K562 (cell line): ENCODE measurements at regions not wholly inside any gene's neighbourhood (a gene's known extent, or its start where the extent isn't known, plus 50 kb on each side); places are given as distances from the start of the nearest gene placed in this dataset.

ENCODE experiments used
- AFF4 ChIP-seq: sonication (generic); formaldehyde crosslinking; IDR thresholded peaks from 2 replicates; pipeline ENCODE4 v1.8.0; 2023; ENCODE audit warnings: mild to moderate bottlenecking, missing genetic modification reagents
- ARID1B ChIP-seq: fragments of 450-650 bp; IDR thresholded peaks from 2 replicates; pipeline ENCODE4 v1.6.1; 2016; ENCODE audit warnings: antibody characterized with exemption, mild to moderate bottlenecking, inconsistent platforms
- BRD4 ChIP-seq: fragments of 200-600 bp; sonication (generic); IDR thresholded peaks from 2 replicates; pipeline ENCODE4 v1.6.1; 2017; ENCODE audit warnings: inconsistent platforms
- CTBP1 ChIP-seq: fragments of 450-650 bp; IDR thresholded peaks from 2 replicates; pipeline ENCODE4 v1.6.1; 2016; ENCODE audit warnings: borderline replicate concordance
- EHMT2 ChIP-seq: fragments of 450-650 bp; IDR thresholded peaks from 2 replicates; pipeline ENCODE4 v1.6.1; 2018; ENCODE audit warnings: antibody characterized with exemption
- ETS2 ChIP-seq: IDR thresholded peaks from 2 replicates; pipeline ENCODE4 v1.6.1; 2016; ENCODE audit warnings: borderline replicate concordance, missing genetic modification characterization, mild to moderate bottlenecking, moderate library complexity, missing compliant biosample characterization; ENCODE audit not compliant: poor library complexity, severe bottlenecking
- FOS ChIP-seq: IDR thresholded peaks from 3 replicates; pipeline ENCODE4 v1.6.1; 2011; ENCODE audit not compliant: insufficient read length; ENCODE audit errors: extremely low read depth
- GTF2E2 ChIP-seq: fragments of 200-800 bp; sonication (Bioruptor generic); IDR thresholded peaks from 2 replicates; pipeline ENCODE4 v1.6.1; 2016; ENCODE audit warnings: missing genetic modification characterization, missing compliant biosample characterization
- L3MBTL2 ChIP-seq: fragments of 450-650 bp; IDR thresholded peaks from 2 replicates; pipeline ENCODE4 v1.6.1; 2016; ENCODE audit warnings: mild to moderate bottlenecking, moderate library complexity
- NFIX ChIP-seq: fragments of 250-450 bp; sonication (Bioruptor Pico); IDR thresholded peaks from 2 replicates; pipeline ENCODE4 v1.4.0; 2020; ENCODE audit warnings: low read depth, mild to moderate bottlenecking, moderate library complexity
- NFXL1 ChIP-seq: fragments of 450-650 bp; formaldehyde crosslinking; IDR thresholded peaks from 2 replicates; pipeline ENCODE4 v1.4.0; 2021; ENCODE audit warnings: mild to moderate bottlenecking
- SIRT6 ChIP-seq: IDR thresholded peaks from one replicate; pipeline ENCODE4 v1.6.1; 2012; ENCODE audit warnings: low read depth, mild to moderate bottlenecking, control low read depth, inconsistent platforms, low read length, moderate library complexity
- XRCC3 ChIP-seq: fragments of 450-650 bp; IDR thresholded peaks from 2 replicates; pipeline ENCODE4 v1.6.1; 2017; ENCODE audit warnings: mild to moderate bottlenecking, moderate library complexity
- ZNF609 ChIP-seq: sonication (generic); formaldehyde crosslinking; IDR thresholded peaks from 2 replicates; pipeline ENCODE4 v1.8.1; 2023; ENCODE audit warnings: missing genetic modification reagents, mild to moderate bottlenecking, borderline replicate concordance

- no peak for TF ChIP-seq ARID1B
- no peak for TF ChIP-seq GTF2E2 (tag)
- no peak for TF ChIP-seq XRCC3
- TF ChIP-seq CTBP1: 0 out of 2 replicates have a peak, but pooled peaks have one; percentile 20
- peak; percentile 42; the same call in 1 of the 2 replicates for TF ChIP-seq L3MBTL2
- TF ChIP-seq AFF4 (CRISPR knock-in tag): no peak
- no peak for TF ChIP-seq NFIX (CRISPR knock-in tag)
- no peak for TF ChIP-seq NFXL1
- no peak for TF ChIP-seq BRD4
- TF ChIP-seq ETS2 (tag): no peak
- no peak for TF ChIP-seq SIRT6
- no peak for TF ChIP-seq ZNF609 (CRISPR knock-in tag)
- TF ChIP-seq EHMT2: peak; percentile 27; the same call in 1 of the 2 replicates
- TF ChIP-seq FOS: no peak
Observed at GRCh38 chr1:244224487-244225430, 173.7 kb downstream of the ZBTB18 start (continued).
